Activated naive CD8-positive, alpha-beta T cell treated with anti-CD3 and anti-CD28 coated beads for 36 hours (primary cell): ENCODE measurements at regions not wholly inside any gene's neighbourhood (a gene's known extent, or its start where the extent isn't known, plus 50 kb on each side); places are given as distances from the start of the nearest gene placed in this dataset.

Experiments
- DNase-seq: peaks from one replicate; pipeline ENCODE4 v3.0.0; 2021
- H3K27ac Mint-ChIP-seq: one replicate; pipeline ENCODE4 v1.8.0; 2022; ENCODE audit warnings: mild to moderate bottlenecking, moderate library complexity, mixed read lengths
- H3K27me3 Mint-ChIP-seq: one replicate; pipeline ENCODE4 v1.8.0; 2022; ENCODE audit warnings: mild to moderate bottlenecking, mixed read lengths
- H3K36me3 Mint-ChIP-seq: one replicate; pipeline ENCODE4 v1.8.0; 2021; ENCODE audit warnings: mild to moderate bottlenecking, mixed read lengths
- H3K4me1 Mint-ChIP-seq: one replicate; pipeline ENCODE4 v1.8.0; 2021; ENCODE audit warnings: mixed read lengths
- H3K4me3 Mint-ChIP-seq: one replicate; pipeline ENCODE4 v1.8.0; 2022; ENCODE audit warnings: mild to moderate bottlenecking, moderate library complexity, mixed read lengths
- H3K9me3 Mint-ChIP-seq: one replicate; pipeline ENCODE4 v1.8.0; 2022; ENCODE audit warnings: mixed read lengths

DNA sequence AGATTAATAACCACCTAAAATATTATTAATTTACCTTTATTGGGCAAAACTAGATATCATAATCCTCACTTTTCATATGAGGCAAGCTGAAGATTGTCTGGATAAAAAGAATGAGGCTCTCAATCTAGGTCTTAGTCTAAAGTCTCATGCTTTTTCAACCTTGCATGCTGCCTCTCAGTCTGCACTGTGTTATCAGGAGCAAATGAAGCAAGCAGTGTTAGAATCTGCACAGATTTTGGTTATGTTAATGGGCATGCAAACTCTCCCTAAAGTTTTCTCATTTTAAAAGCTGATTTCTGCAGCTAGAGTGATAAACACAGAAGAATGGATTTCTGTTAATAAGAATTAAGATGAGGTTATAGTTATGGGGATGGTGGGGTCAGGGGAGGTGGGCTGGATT, 350.7 kb upstream of the C11orf87 start:
- H3K36me3 Mint-ChIP-seq, result no peaks in the 10 kb centered on the region
- H3K9me3 Mint-ChIP-seq, result peaks cover 7% of the 10 kb centered on the region
- H3K27ac Mint-ChIP-seq, result no peak overlapping the region
- H3K4me1 Mint-ChIP-seq, result peaks cover 7% of the 10 kb centered on the region
- DNase-seq, result no peak
- H3K27me3 Mint-ChIP-seq, result no peaks in the 10 kb centered on the region
- no peak overlapping the region for H3K4me3 Mint-ChIP-seq

DNA sequence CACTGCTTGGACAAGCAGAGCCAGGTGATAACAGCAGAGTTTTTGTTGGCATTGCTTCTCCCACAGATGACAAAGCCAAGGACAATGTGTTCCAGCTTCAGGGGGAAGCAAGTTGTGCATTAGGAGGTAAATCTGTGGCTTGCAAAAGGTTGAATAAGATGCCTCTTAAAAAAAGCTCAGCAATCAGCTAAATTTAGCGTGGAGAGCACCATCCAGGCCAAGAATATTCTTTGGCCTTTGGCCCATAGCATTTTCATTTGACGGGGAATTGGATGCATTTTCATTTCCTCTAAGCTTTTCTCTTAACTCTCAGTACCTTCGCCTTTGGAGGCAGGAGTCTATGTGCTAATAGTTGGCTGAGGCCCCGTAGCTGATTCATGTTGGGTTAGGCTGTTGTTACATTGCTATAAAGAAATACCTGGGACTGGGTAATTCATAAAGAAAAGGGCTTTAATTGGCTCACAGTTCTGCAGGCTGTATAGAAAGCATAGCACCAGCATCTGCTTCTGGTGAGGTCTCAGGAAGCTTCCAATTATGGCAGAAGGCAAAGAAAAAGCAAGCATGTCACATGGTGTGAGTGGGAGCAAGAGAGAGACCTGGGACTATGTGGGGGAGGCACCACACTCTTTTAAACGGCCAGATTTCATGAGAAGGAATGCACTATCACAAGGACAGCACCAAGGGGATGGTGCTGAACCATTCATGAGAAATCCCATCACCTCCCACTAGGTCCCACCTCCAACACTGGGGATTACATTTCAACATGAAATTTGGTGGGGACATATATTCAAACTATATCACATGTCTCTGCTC, 350.1 kb upstream of the C11orf87 start:
- H3K4me3 Mint-ChIP-seq, result no peak overlapping the region
- H3K27ac Mint-ChIP-seq, result no peak overlapping the region
- DNase-seq, result no peak
- H3K27me3 Mint-ChIP-seq, result no peaks in the 10 kb centered on the region
- H3K4me1 Mint-ChIP-seq, result peaks cover 7% of the 10 kb centered on the region
- no peaks in the 10 kb centered on the region for H3K36me3 Mint-ChIP-seq
- H3K9me3 Mint-ChIP-seq, result peaks cover 7% of the 10 kb centered on the region

DNA sequence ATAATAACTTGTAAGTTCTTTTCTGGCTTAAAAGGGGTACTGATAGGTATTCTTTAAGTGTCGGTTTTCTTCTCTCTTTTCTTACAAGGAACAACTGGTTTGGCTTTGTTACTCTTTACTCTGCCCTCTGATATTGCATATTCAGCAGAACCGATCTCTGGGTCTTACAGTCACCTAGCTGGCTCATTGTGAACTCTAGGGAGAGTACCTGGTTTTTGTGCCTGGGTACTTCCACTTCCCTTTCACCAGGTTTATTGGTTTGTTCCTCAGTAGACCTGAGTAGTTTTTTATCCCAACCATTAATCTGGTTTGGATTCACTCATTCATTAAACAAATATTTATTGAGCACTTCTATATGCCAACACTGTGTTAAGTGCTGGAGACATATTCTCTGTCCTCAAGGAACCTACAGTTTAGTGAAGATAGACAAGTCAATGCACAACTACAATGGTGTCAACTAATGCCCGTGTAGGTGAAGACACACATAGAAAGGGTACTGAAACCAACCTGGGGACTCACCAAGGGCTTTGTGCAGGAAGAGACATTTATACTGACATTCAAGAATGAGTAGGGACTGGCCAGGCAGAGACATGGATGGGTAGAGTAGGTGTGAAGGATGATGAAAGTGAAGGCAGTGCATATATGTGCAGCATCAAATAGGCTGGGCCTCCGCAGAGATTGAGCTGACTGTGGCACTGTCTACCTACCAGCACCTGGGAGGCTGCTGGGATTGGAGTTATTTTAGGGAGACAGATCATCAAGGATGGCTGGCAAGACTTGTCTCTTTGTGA, 348.8 kb upstream of the C11orf87 start:
- Mint-ChIP-seq H3K9me3 (peaks cover 7% of the 10 kb centered on the region), H3K4me1 (peaks cover 2% of the 10 kb centered on the region), H3K4me3 (no peak overlapping the region), H3K27me3 (no peaks in the 10 kb centered on the region), H3K27ac (no peak overlapping the region), H3K36me3 (no peaks in the 10 kb centered on the region)
- no peak for DNase-seq

DNA sequence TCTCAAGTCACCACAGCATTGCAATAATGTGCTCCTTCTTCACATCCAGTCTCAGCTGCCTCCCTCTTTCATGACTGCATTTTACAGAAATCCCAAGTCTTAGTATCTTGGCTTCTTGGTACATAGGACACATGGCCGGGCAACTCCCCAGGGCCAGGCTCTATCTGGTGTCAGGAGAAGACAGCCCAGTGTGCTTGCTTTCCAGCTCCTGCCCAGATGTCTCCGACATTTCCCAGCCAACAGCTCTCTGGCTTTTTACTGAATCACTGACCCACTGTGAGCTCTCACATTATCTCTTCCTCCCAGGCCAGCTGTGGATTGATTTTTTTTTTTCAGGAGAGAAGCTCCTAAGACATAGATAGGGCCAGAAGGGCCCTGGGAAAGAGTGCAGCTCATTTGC, 346.0 kb upstream of the C11orf87 start:
- Mint-ChIP-seq H3K4me1 (no peaks in the 10 kb centered on the region), H3K36me3 (no peaks in the 10 kb centered on the region), H3K27me3 (no peaks in the 10 kb centered on the region), H3K27ac (no peak overlapping the region), H3K4me3 (no peak overlapping the region), H3K9me3 (no peaks in the 10 kb centered on the region)
- no peak for DNase-seq

DNA sequence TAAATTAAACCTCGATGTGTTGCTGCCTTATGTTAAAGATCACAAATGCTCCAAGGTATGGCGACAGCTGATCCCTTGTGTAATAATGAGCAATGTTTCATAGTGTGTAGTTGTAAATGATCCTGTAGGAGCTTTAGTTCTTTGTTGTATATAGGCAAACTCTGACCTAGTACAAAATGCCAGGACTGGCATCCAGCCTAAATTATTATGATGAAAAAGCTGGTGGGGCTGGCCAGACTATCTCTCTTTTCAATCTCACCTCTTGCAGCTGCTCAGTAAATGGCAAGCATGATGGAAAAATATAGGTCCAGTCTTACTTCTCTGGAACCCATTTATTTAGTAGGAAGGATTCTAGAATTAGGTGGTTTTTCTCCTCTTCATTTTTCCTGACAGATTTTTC, 345.1 kb upstream of the C11orf87 start:
- H3K27ac Mint-ChIP-seq, result no peak overlapping the region

DNA sequence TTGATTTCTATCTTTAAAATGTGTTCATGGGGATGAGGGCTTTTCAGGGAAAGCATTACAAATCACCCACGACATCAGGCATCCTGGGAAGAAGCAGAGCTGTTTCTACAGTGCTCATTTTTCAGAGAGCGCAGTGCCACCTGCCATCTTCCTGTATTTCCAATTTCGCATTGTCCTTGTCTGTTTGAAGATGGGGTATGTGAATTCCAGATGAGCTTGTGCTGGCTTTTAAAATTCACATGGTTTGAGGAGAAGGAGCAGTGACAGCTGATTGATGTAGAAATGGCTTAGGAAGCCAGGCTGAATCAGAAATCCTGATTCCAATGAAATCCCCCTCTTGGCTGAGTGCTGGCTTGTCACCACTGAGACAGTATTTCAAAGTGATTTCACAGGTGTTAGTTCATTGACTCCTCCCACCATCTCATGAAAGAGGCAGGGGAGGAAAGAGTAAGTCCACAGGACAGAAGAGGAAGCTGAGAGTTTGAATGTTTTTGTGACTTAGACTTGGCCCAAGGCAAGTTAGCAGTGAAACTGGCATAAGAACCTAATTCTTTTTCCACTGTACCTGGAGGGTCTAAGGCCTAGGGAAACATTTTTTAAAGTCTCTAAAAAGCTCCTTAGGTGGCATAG, 344.6 kb upstream of the C11orf87 start:
- Mint-ChIP-seq H3K4me3 (no peak overlapping the region), H3K27me3 (no peaks in the 10 kb centered on the region), H3K27ac (no peak overlapping the region), H3K9me3 (no peaks in the 10 kb centered on the region), H3K36me3 (no peaks in the 10 kb centered on the region), H3K4me1 (no peaks in the 10 kb centered on the region)
- DNase-seq, result no peak

More for the DNA sequence above, 345.1 kb upstream of the C11orf87 start:
- Mint-ChIP-seq H3K27me3 (no peaks in the 10 kb centered on the region), H3K9me3 (no peaks in the 10 kb centered on the region), H3K36me3 (no peaks in the 10 kb centered on the region), H3K4me3 (no peak overlapping the region), H3K4me1 (no peaks in the 10 kb centered on the region)
- DNase-seq, result no peak

DNA sequence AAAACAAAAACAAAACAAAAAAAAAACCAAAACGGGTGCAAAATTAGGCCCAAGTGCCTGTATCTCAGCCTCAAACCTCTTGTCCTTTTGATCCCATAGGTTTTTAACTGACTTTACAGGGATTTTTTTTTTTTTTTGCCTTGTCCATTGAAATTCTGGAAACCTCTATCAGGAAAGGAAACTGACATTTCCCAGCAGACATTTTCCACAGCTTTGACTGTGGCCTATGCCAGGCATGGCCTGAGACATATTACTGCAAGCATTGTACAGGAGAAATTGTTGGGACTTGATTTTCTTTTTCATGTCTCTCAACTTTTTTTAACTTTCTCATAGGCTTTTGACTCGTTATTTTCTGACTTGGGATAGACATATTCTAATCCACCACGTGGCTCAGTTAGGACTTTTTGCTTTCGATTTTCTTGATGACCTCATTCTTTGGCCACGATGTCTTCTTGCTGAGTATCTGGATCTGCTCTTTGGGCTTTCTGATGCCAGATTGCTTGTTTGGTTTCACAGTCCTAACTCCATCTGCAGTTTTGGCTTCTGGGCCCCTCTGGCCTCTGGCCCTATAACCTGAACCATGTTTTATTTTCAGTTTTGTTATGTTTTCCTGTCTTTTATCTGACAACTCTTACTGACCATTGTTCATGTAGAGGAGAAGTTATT, 336.1 kb upstream of the C11orf87 start:
- no peak overlapping the region for H3K4me3 Mint-ChIP-seq
- no peaks in the 10 kb centered on the region for H3K36me3 Mint-ChIP-seq
- no peaks in the 10 kb centered on the region for H3K27me3 Mint-ChIP-seq
- H3K4me1 Mint-ChIP-seq, result no peaks in the 10 kb centered on the region
- no peak overlapping the region for H3K27ac Mint-ChIP-seq
- no peak for DNase-seq
- H3K9me3 Mint-ChIP-seq, result peaks cover 8% of the 10 kb centered on the region

DNA sequence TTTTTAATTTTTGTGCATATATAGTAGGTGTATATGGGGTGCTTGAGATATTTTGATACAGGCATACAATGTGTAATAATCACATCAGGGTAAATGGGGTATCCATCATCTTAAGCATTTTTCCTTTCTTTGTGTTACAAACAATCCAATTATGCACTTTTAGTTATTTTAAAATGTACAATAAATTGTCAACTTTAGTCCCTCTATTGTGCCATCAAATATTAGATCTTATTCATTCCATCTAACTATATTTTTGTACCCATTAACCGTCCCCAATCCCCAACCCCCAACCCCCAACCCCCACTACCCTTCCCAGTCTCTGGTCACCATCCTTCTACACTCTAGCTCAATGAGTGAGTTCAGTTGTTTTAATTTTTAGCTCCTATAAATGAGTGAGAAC, 335.1 kb upstream of the C11orf87 start:
- no peak for DNase-seq
- Mint-ChIP-seq H3K27ac (no peak overlapping the region), H3K4me1 (no peaks in the 10 kb centered on the region), H3K27me3 (no peaks in the 10 kb centered on the region), H3K36me3 (no peaks in the 10 kb centered on the region), H3K9me3 (peaks cover 8% of the 10 kb centered on the region), H3K4me3 (no peak overlapping the region)

DNA sequence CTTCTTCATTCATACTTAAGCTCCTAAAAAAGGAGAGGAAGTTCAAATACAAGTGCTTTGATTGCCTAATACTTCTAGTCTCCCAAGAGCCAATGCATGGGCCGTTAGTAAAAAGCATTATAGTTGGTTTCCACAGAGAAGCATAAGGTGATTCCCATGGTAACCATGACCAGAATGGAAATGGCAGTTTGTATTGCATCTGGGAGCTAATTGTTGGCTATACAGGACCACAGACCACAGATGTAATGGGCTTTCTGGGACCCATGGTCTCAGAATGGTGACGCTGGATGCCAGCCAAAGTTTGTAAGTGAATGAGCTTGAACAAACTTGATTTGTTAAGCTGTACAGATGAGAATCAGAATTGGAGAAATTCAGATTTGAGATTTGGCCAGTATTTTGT, 333.9 kb upstream of the C11orf87 start:
- peaks cover 8% of the 10 kb centered on the region for H3K9me3 Mint-ChIP-seq
- no peak for DNase-seq
- no peaks in the 10 kb centered on the region for H3K4me1 Mint-ChIP-seq
- no peaks in the 10 kb centered on the region for H3K27me3 Mint-ChIP-seq
- H3K36me3 Mint-ChIP-seq, result no peaks in the 10 kb centered on the region
- H3K4me3 Mint-ChIP-seq, result no peak overlapping the region
- no peak overlapping the region for H3K27ac Mint-ChIP-seq

DNA sequence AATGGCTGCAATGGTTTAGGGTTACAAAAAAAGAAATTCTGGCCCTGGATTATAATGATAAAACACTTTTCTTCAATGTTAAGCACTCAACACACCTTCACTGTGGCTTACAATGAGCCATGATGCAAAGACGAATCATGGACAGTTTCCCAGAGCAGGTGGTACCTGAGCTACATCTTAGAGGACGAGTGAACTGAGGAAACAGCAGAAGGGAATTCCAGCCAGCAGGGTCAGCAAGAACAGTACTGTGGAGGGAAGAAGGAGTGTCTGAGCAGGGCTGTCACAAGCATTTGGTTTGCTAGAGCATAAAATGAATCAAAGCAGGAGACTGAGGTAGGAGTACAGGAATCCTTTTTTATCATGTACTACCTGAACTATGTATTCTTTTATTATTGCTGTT, 332.8 kb upstream of the C11orf87 start:
- Mint-ChIP-seq H3K27me3 (no peaks in the 10 kb centered on the region), H3K36me3 (no peaks in the 10 kb centered on the region), H3K27ac (no peak overlapping the region), H3K4me3 (no peak overlapping the region), H3K9me3 (peaks cover 4% of the 10 kb centered on the region), H3K4me1 (no peaks in the 10 kb centered on the region)
- DNase-seq, result no peak

DNA sequence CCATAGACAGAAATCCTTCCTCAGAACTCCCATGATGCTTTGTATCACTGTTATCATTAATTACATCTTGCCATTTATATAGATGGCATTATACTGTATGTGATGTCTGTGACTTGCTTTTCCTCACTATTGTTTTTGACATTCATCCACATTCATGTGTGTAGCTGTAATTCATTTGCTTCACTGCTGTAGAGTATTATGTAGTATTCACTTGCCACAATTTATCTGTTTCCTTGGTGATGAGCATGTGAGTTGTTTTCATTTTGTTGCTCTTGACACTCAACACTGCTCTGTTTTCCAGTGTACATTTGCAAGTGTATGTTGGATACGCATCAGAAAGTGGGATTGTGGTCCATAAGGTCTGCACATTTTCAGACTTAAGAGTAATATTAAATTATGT, 328.6 kb upstream of the C11orf87 start:
- Mint-ChIP-seq H3K9me3 (no peaks in the 10 kb centered on the region), H3K4me1 (no peaks in the 10 kb centered on the region), H3K27me3 (no peaks in the 10 kb centered on the region), H3K36me3 (no peaks in the 10 kb centered on the region), H3K4me3 (no peak overlapping the region), H3K27ac (no peak overlapping the region)
- DNase-seq, result no peak

DNA sequence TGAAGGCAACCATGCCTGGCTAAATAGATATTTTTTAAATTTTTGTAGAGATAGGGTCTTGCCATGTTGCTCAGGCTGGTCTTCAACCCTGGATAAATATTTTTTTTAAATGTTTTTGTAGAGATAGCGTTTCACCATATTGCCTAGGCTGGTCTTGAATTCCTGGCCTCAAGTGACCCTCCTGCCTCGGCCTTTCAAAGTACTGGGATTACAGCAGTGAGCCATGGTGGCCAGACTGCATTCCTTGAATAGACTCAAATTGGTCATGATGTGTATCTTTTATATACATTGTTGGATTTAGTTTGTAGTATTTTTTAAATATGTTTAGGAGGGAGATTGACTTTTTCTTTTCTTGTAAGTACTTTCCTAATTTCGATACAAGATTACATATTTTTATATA, 325.7 kb upstream of the C11orf87 start:
- Mint-ChIP-seq H3K4me1 (no peaks in the 10 kb centered on the region), H3K4me3 (no peak overlapping the region), H3K36me3 (no peaks in the 10 kb centered on the region), H3K27ac (no peak overlapping the region), H3K9me3 (no peaks in the 10 kb centered on the region), H3K27me3 (no peaks in the 10 kb centered on the region)
- DNase-seq, result no peak

DNA sequence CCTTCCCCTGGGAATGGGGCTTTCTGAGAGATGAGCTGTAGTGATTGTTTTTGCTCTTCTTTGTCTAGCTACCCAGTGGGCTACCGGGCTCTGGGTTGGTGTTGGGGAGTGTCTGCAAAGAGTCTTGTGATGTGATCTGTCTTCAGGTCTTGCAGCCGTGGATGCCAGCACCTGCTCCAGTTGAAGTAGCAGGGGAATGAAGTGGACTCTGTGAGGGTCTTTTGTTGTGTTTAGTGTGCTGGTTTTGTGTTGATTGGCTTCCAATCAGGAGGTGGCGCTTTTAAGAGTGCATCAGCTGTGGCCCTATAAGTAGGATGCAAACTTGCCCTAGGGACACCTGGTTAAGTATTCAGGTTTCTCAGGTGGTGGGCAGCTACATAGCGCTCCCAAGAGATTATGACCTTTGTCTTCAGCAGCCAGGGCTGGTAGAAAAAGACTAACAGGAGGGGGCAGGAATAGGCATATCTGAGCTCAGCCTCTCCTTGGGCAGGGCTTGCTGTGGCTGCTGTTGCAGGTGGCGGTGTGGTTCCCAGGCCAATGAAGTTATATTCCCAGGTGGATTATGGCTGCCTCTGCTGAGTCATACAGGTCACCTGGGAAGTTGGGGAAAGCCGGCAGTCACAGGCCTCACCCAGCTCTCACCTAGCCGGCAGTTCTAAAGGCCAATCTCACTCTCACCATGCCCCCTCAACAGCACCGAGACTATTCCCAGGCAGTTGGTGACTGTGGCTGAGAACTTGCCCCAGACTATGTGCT, 315.7 kb upstream of the C11orf87 start:
- no peak for DNase-seq
- H3K9me3 Mint-ChIP-seq, result no peaks in the 10 kb centered on the region
- H3K4me1 Mint-ChIP-seq, result no peaks in the 10 kb centered on the region
- H3K36me3 Mint-ChIP-seq, result no peaks in the 10 kb centered on the region
- no peak overlapping the region for H3K4me3 Mint-ChIP-seq
- peaks cover 5% of the 10 kb centered on the region for H3K27me3 Mint-ChIP-seq
- no peak overlapping the region for H3K27ac Mint-ChIP-seq

DNA sequence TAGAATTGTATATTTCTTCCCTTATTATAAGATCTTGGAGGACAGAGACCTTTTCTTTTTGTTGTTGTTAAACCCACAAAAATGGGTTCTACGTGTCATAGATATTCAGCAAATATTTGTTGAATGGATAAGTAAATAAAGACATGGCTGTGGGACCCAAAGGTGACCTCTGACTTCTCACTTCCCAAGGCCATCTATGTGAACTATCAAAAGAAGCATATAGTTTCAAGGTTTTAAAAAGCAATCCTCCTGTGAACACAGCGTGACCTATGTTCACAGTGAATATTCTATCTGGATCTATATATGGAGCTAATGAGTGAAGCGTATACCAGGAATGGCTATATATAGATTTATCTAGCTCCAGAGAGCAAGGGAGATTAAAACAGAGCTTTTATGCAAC, 312.8 kb upstream of the C11orf87 start:
- no peaks in the 10 kb centered on the region for H3K9me3 Mint-ChIP-seq
- no peak overlapping the region for H3K4me3 Mint-ChIP-seq
- no peaks in the 10 kb centered on the region for H3K36me3 Mint-ChIP-seq
- H3K4me1 Mint-ChIP-seq, result no peaks in the 10 kb centered on the region
- no peak for DNase-seq
- peaks cover 5% of the 10 kb centered on the region for H3K27me3 Mint-ChIP-seq
- no peak overlapping the region for H3K27ac Mint-ChIP-seq
